Activated CD4-positive, alpha-beta T cell treated with anti-CD3 and anti-CD28 coated beads, Interleukin-2, amount 50 U/mL, for 16 hours (primary cell): ENCODE measurements at regions not wholly inside any gene's neighbourhood (a gene's known extent, or its start where the extent isn't known, plus 50 kb on each side); places are given as distances from the start of the nearest gene placed in this dataset.
A peak's percentile ranks its signal among the peaks of the same experiment; 100 is the strongest.
"Not testable (repeated sequence)": the region's sequence is repeated elsewhere in the genome, so short reads cannot be mapped to it uniquely, and the experiment has no call there.

Experiments used
- DNase-seq: peaks from one replicate; pipeline ENCODE4 v3.0.0-alpha.2; 2020

GRCh38 chr6:163772701-163773100, 358.2 kb downstream of the QKI start:
- no peak for DNase-seq

- DNase-seq, result no peak
These were observed 356.7 kb downstream of the QKI start for GRCh38 chr6:163771180-163771579.

GRCh38 chr6:163768905-163769304, 354.4 kb downstream of the QKI start:
- no peak for DNase-seq

GRCh38 chr6:163766936-163767335, 352.4 kb downstream of the QKI start:
- DNase-seq, result no peak

GRCh38 chr6:163765335-163765734, 350.8 kb downstream of the QKI start:
- DNase-seq, result no peak

GRCh38 chr6:163764565-163764964, 350.0 kb downstream of the QKI start:
- no peak for DNase-seq

GRCh38 chr6:163761481-163761880, 347.0 kb downstream of the QKI start:
- DNase-seq, result no peak

GRCh38 chr6:163760860-163761259, 346.3 kb downstream of the QKI start:
- no peak for DNase-seq

GRCh38 chr6:163759542-163759941, 345.0 kb downstream of the QKI start:
- DNase-seq, result no peak

GRCh38 chr6:163757520-163757919, 343.0 kb downstream of the QKI start:
- no peak for DNase-seq

- no peak for DNase-seq
These were observed 341.6 kb downstream of the QKI start for GRCh38 chr6:163756079-163756478.

GRCh38 chr6:163754866-163755265, 340.3 kb downstream of the QKI start:
- no peak for DNase-seq

- DNase-seq, result peak; percentile 12
These were observed 338.9 kb downstream of the QKI start for GRCh38 chr6:163753430-163753829.

- no peak for DNase-seq
These were observed 337.9 kb downstream of the QKI start for GRCh38 chr6:163752446-163752845.

- DNase-seq, result peak; percentile 20
These were observed 336.6 kb downstream of the QKI start for GRCh38 chr6:163751032-163751525.

- DNase-seq, result peak; percentile 13
These were observed 336.0 kb downstream of the QKI start for GRCh38 chr6:163750431-163751031.

GRCh38 chr6:163748886-163749285, 334.4 kb downstream of the QKI start:
- DNase-seq, result no peak

GRCh38 chr6:163748036-163748435, 333.5 kb downstream of the QKI start:
- no peak for DNase-seq

GRCh38 chr6:163747058-163747457, 332.5 kb downstream of the QKI start:
- DNase-seq, result not testable (repeated sequence)

- DNase-seq, result no peak
These were observed 331.2 kb downstream of the QKI start for GRCh38 chr6:163745536-163746400.

- DNase-seq, result no peak
These were observed 329.9 kb downstream of the QKI start for GRCh38 chr6:163744256-163744925.

- no peak for DNase-seq
These were observed 329.3 kb downstream of the QKI start for GRCh38 chr6:163743796-163744195.

- DNase-seq, result no peak
These were observed 327.3 kb downstream of the QKI start for GRCh38 chr6:163741743-163742363.
